MM.1S (cell line): ENCODE measurements at regions not wholly inside any gene's neighbourhood (a gene's known extent, or its start where the extent isn't known, plus 50 kb on each side); places are given as distances from the start of the nearest gene placed in this dataset.

ENCODE experiments used
- CTCF ChIP-seq: fragments of 300-600 bp; sonication (generic); IDR thresholded peaks from 2 replicates; pipeline ENCODE4 v1.5.1; 2016; ENCODE audit warnings: antibody characterized with exemption, low read length, mixed read lengths
- EZH2 ChIP-seq: fragments of 300-600 bp; sonication (generic); optimal IDR thresholded peaks from 2 replicates; pipeline ENCODE3; 2017; ENCODE audit warnings: low read depth, mild to moderate bottlenecking, antibody characterized with exemption, low read length, mixed read lengths
- EZH2phosphoT487 ChIP-seq: fragments of 300-600 bp; sonication (generic); IDR thresholded peaks from 2 replicates; pipeline ENCODE4 v1.6.1; 2018; ENCODE audit warnings: antibody characterized with exemption, low read length

- TF ChIP-seq CTCF (no peak), EZH2phosphoT487 (no peak), EZH2 (no peak)
Observed at GRCh38 chr5:42896523-42896922, 84.8 kb upstream of the SELENOP start.
